Glomerular visceral epithelial cell (primary cell): ENCODE measurements at regions not wholly inside any gene's neighbourhood (a gene's known extent, or its start where the extent isn't known, plus 50 kb on each side); places are given as distances from the start of the nearest gene placed in this dataset.
"Not testable (repeated sequence)": the region's sequence is repeated elsewhere in the genome, so short reads cannot be mapped to it uniquely, and the experiment has no call there.

ENCODE experiments used
- DNase-seq: peaks from one replicate; pipeline ENCODE4 v3.0.0-alpha.2; 2016; ENCODE audit errors: extremely low spot score

- not testable (repeated sequence) for DNase-seq
Observed at GRCh38 chr1:117314951-117315350, 52.3 kb upstream of the MAN1A2 start.

GRCh38 chr1:117313555-117313954, 53.7 kb upstream of the MAN1A2 start:
- no peak for DNase-seq

GRCh38 chr1:117312453-117313138, 54.7 kb upstream of the MAN1A2 start:
- no peak for DNase-seq

GRCh38 chr1:117308311-117308916, 58.8 kb upstream of the MAN1A2 start:
- DNase-seq, result no peak

- no peak for DNase-seq
Observed at GRCh38 chr1:117301901-117302300, 65.3 kb upstream of the MAN1A2 start.

- not testable (repeated sequence) for DNase-seq
Observed at GRCh38 chr1:117300183-117300582, 67.1 kb upstream of the MAN1A2 start.

- DNase-seq, result no peak
Observed at GRCh38 chr1:117295001-117295400, 72.2 kb upstream of the MAN1A2 start.

- no peak for DNase-seq
Observed at GRCh38 chr1:117290890-117291289, 76.4 kb upstream of the MAN1A2 start.

GRCh38 chr1:117289316-117289870, 77.9 kb upstream of the MAN1A2 start:
- DNase-seq, result no peak

- DNase-seq, result no peak
Observed at GRCh38 chr1:117286562-117286961, 75.8 kb upstream of the VTCN1 start.

GRCh38 chr1:117286145-117286544, 75.4 kb upstream of the VTCN1 start:
- no peak for DNase-seq

- DNase-seq, result peak; percentile 57
Observed at GRCh38 chr1:117284399-117285215, 73.9 kb upstream of the VTCN1 start.

GRCh38 chr1:117278531-117278930, 67.8 kb upstream of the VTCN1 start:
- DNase-seq, result no peak

GRCh38 chr1:117275055-117275454, 64.3 kb upstream of the VTCN1 start:
- DNase-seq, result no peak

GRCh38 chr1:117271959-117272358, 61.2 kb upstream of the VTCN1 start:
- no peak for DNase-seq

- DNase-seq, result no peak
Observed at GRCh38 chr1:117271129-117271528, 60.4 kb upstream of the VTCN1 start.

- no peak for DNase-seq
Observed at GRCh38 chr1:117270679-117271078, 60.0 kb upstream of the VTCN1 start.

GRCh38 chr1:117268535-117269455, 58.1 kb upstream of the VTCN1 start:
- no peak for DNase-seq

- DNase-seq, result no peak
Observed at GRCh38 chr1:117267232-117267774, 56.6 kb upstream of the VTCN1 start.

GRCh38 chr1:117262976-117263375, 52.2 kb upstream of the VTCN1 start:
- DNase-seq, result no peak

- DNase-seq, result no peak
Observed at GRCh38 chr1:117261424-117261785, 50.7 kb upstream of the VTCN1 start.
